ENCODE measurements at regions not wholly inside any gene's neighbourhood (a gene's known extent, or its start where the extent isn't known, plus 50 kb on each side); places are given as distances from the start of the nearest gene placed in this dataset.

DNA sequence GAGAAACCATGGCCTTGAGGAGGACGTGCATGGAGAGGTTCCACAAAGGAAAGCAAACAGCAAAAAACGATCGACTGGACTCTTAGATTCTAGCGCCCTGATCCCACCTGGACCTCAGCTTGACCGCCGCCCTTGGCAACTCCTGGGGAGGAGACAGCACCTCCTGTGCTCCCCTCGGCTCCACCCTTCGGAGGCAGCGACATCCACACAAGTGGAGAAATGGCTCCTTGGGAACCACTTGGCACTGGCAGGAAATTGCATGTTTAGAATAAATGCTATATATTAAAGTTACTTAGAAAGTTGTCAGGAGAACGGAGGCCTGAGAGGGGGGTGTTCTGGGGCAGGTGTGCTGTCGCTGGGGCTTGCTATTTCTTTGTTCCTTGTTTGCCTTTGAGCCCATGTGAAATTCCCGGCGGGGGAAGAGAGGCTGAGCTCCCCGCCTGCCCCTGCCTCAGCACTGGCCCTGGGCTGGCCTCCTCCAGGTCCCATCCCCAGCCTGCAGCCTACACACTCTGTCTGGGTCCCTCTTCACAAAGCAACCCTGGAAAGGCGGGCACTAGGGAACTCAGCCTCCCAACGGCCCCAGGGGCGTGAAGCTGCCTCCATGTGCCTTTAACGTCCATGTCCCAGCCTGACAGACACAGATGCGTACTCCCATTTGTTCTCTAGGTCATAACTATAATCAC lies 395.3 kb downstream of the BRD1 start:
- CTCF ChIA-PET = interaction anchor here (1.4 kb wide), 1 partner anchor 201 kb away, joined by 3 read pairs; no protein-coding TSS in a partner anchor
- POLR2A ChIA-PET = interaction anchor here (0.7 kb wide), 1 partner anchor 340 kb away, joined by 9 read pairs; no protein-coding TSS in a partner anchor
- H3K27ac ChIP-seq (ENCODE audit: extremely low read depth, low read depth, low read length) = no peak overlapping the region
- TF ChIP-seq, protein P1, sequence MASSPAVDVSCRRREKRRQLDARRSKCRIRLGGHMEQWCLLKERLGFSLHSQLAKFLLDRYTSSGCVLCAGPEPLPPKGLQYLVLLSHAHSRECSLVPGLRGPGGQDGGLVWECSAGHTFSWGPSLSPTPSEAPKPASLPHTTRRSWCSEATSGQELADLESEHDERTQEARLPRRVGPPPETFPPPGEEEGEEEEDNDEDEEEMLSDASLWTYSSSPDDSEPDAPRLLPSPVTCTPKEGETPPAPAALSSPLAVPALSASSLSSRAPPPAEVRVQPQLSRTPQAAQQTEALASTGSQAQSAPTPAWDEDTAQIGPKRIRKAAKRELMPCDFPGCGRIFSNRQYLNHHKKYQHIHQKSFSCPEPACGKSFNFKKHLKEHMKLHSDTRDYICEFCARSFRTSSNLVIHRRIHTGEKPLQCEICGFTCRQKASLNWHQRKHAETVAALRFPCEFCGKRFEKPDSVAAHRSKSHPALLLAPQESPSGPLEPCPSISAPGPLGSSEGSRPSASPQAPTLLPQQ (tag by site-specific recombination; IDR thresholded peaks at IDR 0.05) = no peak
- TF ChIP-seq ZBTB21 (tag by site-specific recombination; IDR thresholded peaks at IDR 0.05) (no peak), ZIC2 (tag by site-specific recombination; IDR thresholded peaks at IDR 0.05) (no peak), ZNF837 (tag by site-specific recombination; IDR thresholded peaks at IDR 0.05) (no peak), GLIS2 (tag by site-specific recombination; IDR thresholded peaks at IDR 0.05) (no peak), ZBTB17 (tag by site-specific recombination; IDR thresholded peaks at IDR 0.05) (no peak), ZNF654 (tag by site-specific recombination; IDR thresholded peaks at IDR 0.05; ENCODE audit: low read depth) (no peak), ZFHX2 (tag by site-specific recombination; conservative IDR thresholded peaks at IDR 0.05) (no peak), ZNF146 (tag by site-specific recombination; IDR thresholded peaks at IDR 0.05) (no peak), ZNF660 (tag by site-specific recombination; IDR thresholded peaks at IDR 0.05) (no peak), ZNF404 (tag by site-specific recombination; IDR thresholded peaks at IDR 0.05) (no peak), ZNF473 (tag by site-specific recombination; IDR thresholded peaks at IDR 0.05) (no peak), ZNF311 (tag by site-specific recombination; IDR thresholded peaks at IDR 0.05; ENCODE audit: borderline replicate concordance) (no peak), SETDB1 (IDR thresholded peaks at IDR 0.05; ENCODE audit: insufficient read length, low read length) (no peak), ZNF366 (tag by site-specific recombination; conservative IDR thresholded peaks at IDR 0.05) (no peak)
- TF ChIP-seq, protein P2, sequence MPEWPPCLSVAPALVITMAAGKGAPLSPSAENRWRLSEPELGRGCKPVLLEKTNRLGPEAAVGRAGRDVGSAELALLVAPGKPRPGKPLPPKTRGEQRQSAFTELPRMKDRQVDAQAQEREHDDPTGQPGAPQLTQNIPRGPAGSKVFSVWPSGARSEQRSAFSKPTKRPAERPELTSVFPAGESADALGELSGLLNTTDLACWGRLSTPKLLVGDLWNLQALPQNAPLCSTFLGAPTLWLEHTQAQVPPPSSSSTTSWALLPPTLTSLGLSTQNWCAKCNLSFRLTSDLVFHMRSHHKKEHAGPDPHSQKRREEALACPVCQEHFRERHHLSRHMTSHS (tag by site-specific recombination; IDR thresholded peaks at IDR 0.05) = no peak
- TF ChIP-seq, protein P3, sequence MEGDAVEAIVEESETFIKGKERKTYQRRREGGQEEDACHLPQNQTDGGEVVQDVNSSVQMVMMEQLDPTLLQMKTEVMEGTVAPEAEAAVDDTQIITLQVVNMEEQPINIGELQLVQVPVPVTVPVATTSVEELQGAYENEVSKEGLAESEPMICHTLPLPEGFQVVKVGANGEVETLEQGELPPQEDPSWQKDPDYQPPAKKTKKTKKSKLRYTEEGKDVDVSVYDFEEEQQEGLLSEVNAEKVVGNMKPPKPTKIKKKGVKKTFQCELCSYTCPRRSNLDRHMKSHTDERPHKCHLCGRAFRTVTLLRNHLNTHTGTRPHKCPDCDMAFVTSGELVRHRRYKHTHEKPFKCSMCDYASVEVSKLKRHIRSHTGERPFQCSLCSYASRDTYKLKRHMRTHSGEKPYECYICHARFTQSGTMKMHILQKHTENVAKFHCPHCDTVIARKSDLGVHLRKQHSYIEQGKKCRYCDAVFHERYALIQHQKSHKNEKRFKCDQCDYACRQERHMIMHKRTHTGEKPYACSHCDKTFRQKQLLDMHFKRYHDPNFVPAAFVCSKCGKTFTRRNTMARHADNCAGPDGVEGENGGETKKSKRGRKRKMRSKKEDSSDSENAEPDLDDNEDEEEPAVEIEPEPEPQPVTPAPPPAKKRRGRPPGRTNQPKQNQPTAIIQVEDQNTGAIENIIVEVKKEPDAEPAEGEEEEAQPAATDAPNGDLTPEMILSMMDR (tag by site-specific recombination; IDR thresholded peaks at IDR 0.05) = no peak
- H3K9me3 ChIP-seq (ENCODE audit: control insufficient read depth, insufficient read depth, low read depth, low read length) = no peaks in the 10 kb centered on the region; the same call in 1 of the 2 replicates
- H3K4me1 ChIP-seq (ENCODE audit: control insufficient read depth, insufficient read depth, low read length) = no peaks in the 10 kb centered on the region
- no peak overlapping the region for H3K4me3 ChIP-seq (ENCODE audit: low read depth, low read length)
- H3K36me3 ChIP-seq (ENCODE audit: control insufficient read depth in 2 of 2, insufficient read depth in 1 of 2, low read length in 2 of 2) = no peaks in the 10 kb centered on the region

DNA sequence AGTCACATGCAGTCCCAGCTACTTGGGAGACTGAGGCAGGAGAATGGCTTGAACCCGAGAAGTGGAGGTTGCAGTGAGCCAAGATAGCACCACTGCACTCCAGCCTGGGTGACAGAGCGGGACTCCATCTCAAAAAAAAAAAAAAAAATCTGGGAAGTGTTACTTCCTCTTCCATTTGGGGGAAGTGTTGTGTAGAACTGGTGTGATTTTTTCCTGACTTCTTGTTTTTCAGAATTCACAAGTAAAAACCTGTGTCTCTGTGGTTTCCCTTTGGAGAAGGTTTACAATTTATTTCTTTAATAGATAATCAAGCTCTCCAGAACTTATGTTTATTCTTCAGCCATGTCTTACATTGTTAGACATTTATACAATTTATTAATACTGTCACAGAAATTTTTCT lies 396.1 kb downstream of the BRD1 start:
- ChIA-PET POLR2A (interaction anchor here (0.7 kb wide), 1 partner anchor 339 kb away, joined by 9 read pairs; no protein-coding TSS in a partner anchor), CTCF (interaction anchor here (1.4 kb wide), 1 partner anchor 201 kb away, joined by 3 read pairs; no protein-coding TSS in a partner anchor)
- no peaks in the 10 kb centered on the region for H3K4me1 ChIP-seq (ENCODE audit: control insufficient read depth, insufficient read depth, low read length)
- H3K27ac ChIP-seq (ENCODE audit: extremely low read depth, low read depth, low read length) = no peak overlapping the region
- H3K4me3 ChIP-seq (ENCODE audit: low read depth, low read length) = no peak overlapping the region
- no peaks in the 10 kb centered on the region for H3K36me3 ChIP-seq (ENCODE audit: control insufficient read depth in 2 of 2, insufficient read depth in 1 of 2, low read length in 2 of 2)
- TF ChIP-seq, protein P4, sequence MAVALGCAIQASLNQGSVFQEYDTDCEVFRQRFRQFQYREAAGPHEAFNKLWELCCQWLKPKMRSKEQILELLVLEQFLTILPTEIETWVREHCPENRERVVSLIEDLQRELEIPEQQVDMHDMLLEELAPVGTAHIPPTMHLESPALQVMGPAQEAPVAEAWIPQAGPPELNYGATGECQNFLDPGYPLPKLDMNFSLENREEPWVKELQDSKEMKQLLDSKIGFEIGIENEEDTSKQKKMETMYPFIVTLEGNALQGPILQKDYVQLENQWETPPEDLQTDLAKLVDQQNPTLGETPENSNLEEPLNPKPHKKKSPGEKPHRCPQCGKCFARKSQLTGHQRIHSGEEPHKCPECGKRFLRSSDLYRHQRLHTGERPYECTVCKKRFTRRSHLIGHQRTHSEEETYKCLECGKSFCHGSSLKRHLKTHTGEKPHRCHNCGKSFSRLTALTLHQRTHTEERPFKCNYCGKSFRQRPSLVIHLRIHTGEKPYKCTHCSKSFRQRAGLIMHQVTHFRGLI (tag by site-specific recombination; IDR thresholded peaks at IDR 0.05) = no peak
- H3K9me3 ChIP-seq (ENCODE audit: control insufficient read depth, insufficient read depth, low read depth, low read length) = no peaks in the 10 kb centered on the region; the same call in 1 of the 2 replicates
